ENCODE measurements at regions not wholly inside any gene's neighbourhood (a gene's known extent, or its start where the extent isn't known, plus 50 kb on each side); places are given as distances from the start of the nearest gene placed in this dataset.
"Not testable (repeated sequence)": the region's sequence is repeated elsewhere in the genome, so short reads cannot be mapped to it uniquely, and the experiment has no call there.

- no peak for DNase-seq (ENCODE audit: low spot score)
These were observed 55.1 kb upstream of the F9 start for GRCh38 chrX:139475432-139475831.

GRCh38 chrX:139461945-139462344, 68.6 kb upstream of the F9 start:
- not testable (repeated sequence) for DNase-seq (ENCODE audit: low spot score)

GRCh38 chrX:139454743-139455142, 75.8 kb upstream of the F9 start:
- DNase-seq (ENCODE audit: low spot score): no peak

- DNase-seq (ENCODE audit: low spot score): peak; percentile 17
These were observed 81.5 kb upstream of the F9 start for GRCh38 chrX:139448996-139449395.

- no peak for DNase-seq (ENCODE audit: low spot score)
These were observed 83.7 kb upstream of the F9 start for GRCh38 chrX:139446832-139447231.

- DNase-seq (ENCODE audit: low spot score): peak; percentile 17
These were observed 100.6 kb upstream of the F9 start for GRCh38 chrX:139429913-139430312.

GRCh38 chrX:139423186-139423585, 107.4 kb upstream of the F9 start:
- DNase-seq (ENCODE audit: low spot score): no peak

GRCh38 chrX:139398258-139398657, 132.3 kb upstream of the F9 start:
- not testable (repeated sequence) for DNase-seq (ENCODE audit: low spot score)

GRCh38 chrX:139388254-139388653, 142.3 kb upstream of the F9 start:
- peak; percentile 1 for DNase-seq (ENCODE audit: low spot score)

- no peak for DNase-seq (ENCODE audit: low spot score)
These were observed 148.0 kb upstream of the F9 start for GRCh38 chrX:139382529-139382928.

GRCh38 chrX:139376547-139376946, 154.0 kb upstream of the F9 start:
- DNase-seq (ENCODE audit: low spot score): not testable (repeated sequence)

- DNase-seq (ENCODE audit: low spot score): no peak
These were observed 170.2 kb upstream of the F9 start for GRCh38 chrX:139360356-139360755.

- DNase-seq (ENCODE audit: low spot score): not testable (repeated sequence)
These were observed 187.9 kb upstream of the F9 start for GRCh38 chrX:139342594-139342991.

- DNase-seq (ENCODE audit: low spot score): not testable (repeated sequence)
These were observed 188.5 kb upstream of the F9 start for GRCh38 chrX:139341855-139342593.

- DNase-seq (ENCODE audit: low spot score): no peak
These were observed 198.1 kb upstream of the F9 start for GRCh38 chrX:139332441-139332840.

- DNase-seq (ENCODE audit: low spot score): no peak
These were observed 203.2 kb upstream of the F9 start for GRCh38 chrX:139327355-139327754.

GRCh38 chrX:139324756-139325155, 205.8 kb upstream of the F9 start:
- no peak for DNase-seq (ENCODE audit: low spot score)

GRCh38 chrX:139320661-139321354, 209.7 kb upstream of the F9 start:
- not testable (repeated sequence) for DNase-seq (ENCODE audit: low spot score)

- not testable (repeated sequence) for DNase-seq (ENCODE audit: low spot score)
These were observed 223.9 kb upstream of the F9 start for GRCh38 chrX:139306675-139307074.

- DNase-seq (ENCODE audit: low spot score): peak; percentile 1
These were observed 226.1 kb upstream of the F9 start for GRCh38 chrX:139304471-139304870.

- no peak for DNase-seq (ENCODE audit: low spot score)
These were observed 231.2 kb upstream of the F9 start for GRCh38 chrX:139299309-139299708.

- no peak for DNase-seq (ENCODE audit: low spot score)
These were observed 232.1 kb upstream of the F9 start for GRCh38 chrX:139298437-139298836.

- no peak for DNase-seq (ENCODE audit: low spot score)
These were observed 232.9 kb upstream of the F9 start for GRCh38 chrX:139297638-139298037.

GRCh38 chrX:139293991-139294390, 236.5 kb upstream of the F9 start:
- DNase-seq (ENCODE audit: low spot score): no peak

All from GM03348 (cell line).